ENCODE measurements at regions not wholly inside any gene's neighbourhood (a gene's known extent, or its start where the extent isn't known, plus 50 kb on each side); places are given as distances from the start of the nearest gene placed in this dataset.
"Not testable (repeated sequence)": the region's sequence is repeated elsewhere in the genome, so short reads cannot be mapped to it uniquely, and the experiment has no call there.

GRCh38 chr16:29129458-29130038, 144.7 kb downstream of the LAT start:
- not testable (repeated sequence) for TF ChIP-seq POLR2AphosphoS5 (IDR thresholded peaks at IDR 0.05; ENCODE audit: borderline replicate concordance, low read depth, low read length); FOXP2 (optimal IDR thresholded peaks at IDR 0.05; ENCODE audit: control extremely low read depth, extremely low read length, insufficient read depth); EZH2 (IDR thresholded peaks at IDR 0.05)
